Cardiac septum (tissue), 1 donor: ENCODE measurements at regions not wholly inside any gene's neighbourhood (a gene's known extent, or its start where the extent isn't known, plus 50 kb on each side); places are given as distances from the start of the nearest gene placed in this dataset.

Experiments
- DNase-seq: peaks from one replicate; pipeline ENCODE4 v3.0.0-alpha.2; 2020; ENCODE audit warnings: low spot score
- intact Hi-C: fragments of 100-400 bp; cut with DNase I; formaldehyde crosslinking; loops from one replicate; pipeline ENCODE4 v1.14.0; 2022
- donor health status: DM: no; HTN: no; CAD: no.

GRCh38 chr18:38887671-38888020 is 1322.0 kb upstream of the CELF4 start:
- intact Hi-C loops: no loop called here
- DNase-seq: no peak

- no peak for DNase-seq
- intact Hi-C loops: no loop called here
Measured at GRCh38 chr18:38886861-38887670, 1321.5 kb upstream of the CELF4 start.

- intact Hi-C loops: no loop called here
- no peak for DNase-seq
Measured at GRCh38 chr18:38886235-38886634, 1320.6 kb upstream of the CELF4 start.

GRCh38 chr18:38884050-38884449 is 1318.5 kb upstream of the CELF4 start:
- intact Hi-C loops: no loop called here
- DNase-seq: no peak

GRCh38 chr18:38883111-38883510 is 1317.5 kb upstream of the CELF4 start:
- intact Hi-C loops: no loop called here
- no peak for DNase-seq

- intact Hi-C loops: no loop called here
Measured at GRCh38 chr18:38879871-38880270, 1314.3 kb upstream of the CELF4 start.

GRCh38 chr18:38872342-38872741 is 1306.7 kb upstream of the CELF4 start:
- no peak for DNase-seq

More at GRCh38 chr18:38879871-38880270, 1314.3 kb upstream of the CELF4 start:
- no peak for DNase-seq

GRCh38 chr18:38868757-38869156 is 1303.2 kb upstream of the CELF4 start:
- intact Hi-C loops: no loop called here
- no peak for DNase-seq

More at GRCh38 chr18:38872342-38872741, 1306.7 kb upstream of the CELF4 start:
- intact Hi-C loops: no loop called here

GRCh38 chr18:38867680-38868079 is 1302.1 kb upstream of the CELF4 start:
- intact Hi-C loops: no loop called here
- no peak for DNase-seq

- DNase-seq: no peak
- intact Hi-C loops: no loop called here
Measured at GRCh38 chr18:38851526-38851925, 1285.9 kb upstream of the CELF4 start.

- intact Hi-C loops: no loop called here
- DNase-seq: no peak
Measured at GRCh38 chr18:38847326-38847725, 1281.7 kb upstream of the CELF4 start.

GRCh38 chr18:38843291-38843690 is 1277.7 kb upstream of the CELF4 start:
- no peak for DNase-seq
- intact Hi-C loops: no loop called here

GRCh38 chr18:38826247-38826646 is 1260.6 kb upstream of the CELF4 start:
- DNase-seq: no peak

GRCh38 chr18:38811209-38811608 is 1245.6 kb upstream of the CELF4 start:
- intact Hi-C loops: no loop called here

More at GRCh38 chr18:38826247-38826646, 1260.6 kb upstream of the CELF4 start:
- intact Hi-C loops: no loop called here

GRCh38 chr18:38810789-38811188 is 1245.2 kb upstream of the CELF4 start:
- no peak for DNase-seq
- intact Hi-C loops: no loop called here

More at GRCh38 chr18:38811209-38811608, 1245.6 kb upstream of the CELF4 start:
- no peak for DNase-seq

- no peak for DNase-seq
- intact Hi-C loops: no loop called here
Measured at GRCh38 chr18:38807915-38808314, 1242.3 kb upstream of the CELF4 start.

- intact Hi-C loops: no loop called here
- no peak for DNase-seq
Measured at GRCh38 chr18:38805256-38805655, 1239.7 kb upstream of the CELF4 start.

GRCh38 chr18:38801640-38802039 is 1236.0 kb upstream of the CELF4 start:
- intact Hi-C loops: no loop called here

GRCh38 chr18:38796762-38797161 is 1231.2 kb upstream of the CELF4 start:
- intact Hi-C loops: no loop called here

More at GRCh38 chr18:38801640-38802039, 1236.0 kb upstream of the CELF4 start:
- DNase-seq: no peak

GRCh38 chr18:38792731-38793130 is 1227.1 kb upstream of the CELF4 start:
- intact Hi-C loops: no loop called here

More at GRCh38 chr18:38796762-38797161, 1231.2 kb upstream of the CELF4 start:
- no peak for DNase-seq

GRCh38 chr18:38790786-38791185 is 1225.2 kb upstream of the CELF4 start:
- DNase-seq: no peak
- intact Hi-C loops: no loop called here

More at GRCh38 chr18:38792731-38793130, 1227.1 kb upstream of the CELF4 start:
- DNase-seq: no peak
